ENCODE measurements at regions not wholly inside any gene's neighbourhood (a gene's known extent, or its start where the extent isn't known, plus 50 kb on each side); places are given as distances from the start of the nearest gene placed in this dataset.

- Mint-ChIP-seq H3K27ac (ENCODE audit: unreplicated experiment) (no peak overlapping the region), H3K9me3 (ENCODE audit: unreplicated experiment) (peaks cover 13% of the 10 kb centered on the region), H3K4me3 (ENCODE audit: unreplicated experiment) (no peak overlapping the region), H3K27me3 (ENCODE audit: insufficient read depth, unreplicated experiment) (peaks cover 3% of the 10 kb centered on the region), H3K36me3 (ENCODE audit: insufficient read depth, unreplicated experiment) (no peaks in the 10 kb centered on the region), H3K4me1 (ENCODE audit: low read depth, unreplicated experiment) (no peaks in the 10 kb centered on the region)
- Histone ChIP-seq H3K9me3 (no peaks in the 10 kb centered on the region), H3K4me1 (no peaks in the 10 kb centered on the region), H3K27me3 (replicated peaks; ENCODE audit: control insufficient read depth, insufficient read depth, low read length) (no peaks in the 10 kb centered on the region), H3K4me3 (ENCODE audit: low read depth, low read length) (no peak overlapping the region), H3K36me3 (ENCODE audit: control insufficient read depth, insufficient read depth, low read length) (no peaks in the 10 kb centered on the region)
- POLR2A ChIA-PET = no interaction called here
- BruUV-seq (replicated peaks) = no TSS peak
- TF ChIP-seq, protein P1, sequence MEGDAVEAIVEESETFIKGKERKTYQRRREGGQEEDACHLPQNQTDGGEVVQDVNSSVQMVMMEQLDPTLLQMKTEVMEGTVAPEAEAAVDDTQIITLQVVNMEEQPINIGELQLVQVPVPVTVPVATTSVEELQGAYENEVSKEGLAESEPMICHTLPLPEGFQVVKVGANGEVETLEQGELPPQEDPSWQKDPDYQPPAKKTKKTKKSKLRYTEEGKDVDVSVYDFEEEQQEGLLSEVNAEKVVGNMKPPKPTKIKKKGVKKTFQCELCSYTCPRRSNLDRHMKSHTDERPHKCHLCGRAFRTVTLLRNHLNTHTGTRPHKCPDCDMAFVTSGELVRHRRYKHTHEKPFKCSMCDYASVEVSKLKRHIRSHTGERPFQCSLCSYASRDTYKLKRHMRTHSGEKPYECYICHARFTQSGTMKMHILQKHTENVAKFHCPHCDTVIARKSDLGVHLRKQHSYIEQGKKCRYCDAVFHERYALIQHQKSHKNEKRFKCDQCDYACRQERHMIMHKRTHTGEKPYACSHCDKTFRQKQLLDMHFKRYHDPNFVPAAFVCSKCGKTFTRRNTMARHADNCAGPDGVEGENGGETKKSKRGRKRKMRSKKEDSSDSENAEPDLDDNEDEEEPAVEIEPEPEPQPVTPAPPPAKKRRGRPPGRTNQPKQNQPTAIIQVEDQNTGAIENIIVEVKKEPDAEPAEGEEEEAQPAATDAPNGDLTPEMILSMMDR (IDR thresholded peaks at IDR 0.05; ENCODE audit: insufficient read depth in 1 of 2, low read depth in 1 of 2, low read length in 1 of 2, severe bottlenecking in 1 of 2, unreplicated experiment in 1 of 2) = no peak
- no peak for DNase-seq
- intact Hi-C loops (cut with micrococcal nuclease; ENCODE audit: unreplicated experiment) = no loop called here
- CTCF ChIA-PET = no interaction called here
These were observed 730.7 kb upstream of the KIF2B start for GRCh38 chr17:53092072-53092471.

- Histone ChIP-seq H3K4me3 (ENCODE audit: low read depth, low read length) (no peak overlapping the region), H3K27me3 (replicated peaks; ENCODE audit: control insufficient read depth, insufficient read depth, low read length) (no peaks in the 10 kb centered on the region), H3K9me3 (no peaks in the 10 kb centered on the region), H3K4me1 (no peaks in the 10 kb centered on the region), H3K36me3 (ENCODE audit: control insufficient read depth, insufficient read depth, low read length) (no peaks in the 10 kb centered on the region)
- no peaks in the 10 kb centered on the region for H3K4me1 Mint-ChIP-seq (ENCODE audit: low read depth, unreplicated experiment)
- DNase-seq = no peak
- no peak overlapping the region for H3K4me3 Mint-ChIP-seq (ENCODE audit: unreplicated experiment)
- H3K9me3 Mint-ChIP-seq (ENCODE audit: unreplicated experiment) = peaks cover under 1% of the 10 kb centered on the region
- H3K27ac Mint-ChIP-seq (ENCODE audit: unreplicated experiment) = no peak overlapping the region
- intact Hi-C loops (cut with micrococcal nuclease; ENCODE audit: unreplicated experiment) = no loop called here
- no TSS peak for BruUV-seq (replicated peaks)
- H3K36me3 Mint-ChIP-seq (ENCODE audit: insufficient read depth, unreplicated experiment) = no peaks in the 10 kb centered on the region
- POLR2A ChIA-PET = no interaction called here
- H3K27me3 Mint-ChIP-seq (ENCODE audit: insufficient read depth, unreplicated experiment) = peaks cover 3% of the 10 kb centered on the region
- CTCF ChIA-PET = no interaction called here
- TF ChIP-seq, protein P1 (IDR thresholded peaks at IDR 0.05; ENCODE audit: insufficient read depth in 1 of 2, low read depth in 1 of 2, low read length in 1 of 2, severe bottlenecking in 1 of 2, unreplicated experiment in 1 of 2) = no peak
These were observed 732.0 kb upstream of the KIF2B start for GRCh38 chr17:53090770-53091169.

GRCh38 chr17:53088481-53088880 is 734.2 kb upstream of the KIF2B start:
- Histone ChIP-seq H3K9me3 (no peaks in the 10 kb centered on the region), H3K36me3 (ENCODE audit: control insufficient read depth, insufficient read depth, low read length) (no peaks in the 10 kb centered on the region), H3K4me1 (no peaks in the 10 kb centered on the region), H3K4me3 (ENCODE audit: low read depth, low read length) (no peak overlapping the region), H3K27me3 (replicated peaks; ENCODE audit: control insufficient read depth, insufficient read depth, low read length) (no peaks in the 10 kb centered on the region)
- Mint-ChIP-seq H3K27me3 (ENCODE audit: insufficient read depth, unreplicated experiment) (peaks cover 3% of the 10 kb centered on the region), H3K4me3 (ENCODE audit: unreplicated experiment) (no peak overlapping the region), H3K27ac (ENCODE audit: unreplicated experiment) (no peak overlapping the region), H3K36me3 (ENCODE audit: insufficient read depth, unreplicated experiment) (no peaks in the 10 kb centered on the region), H3K4me1 (ENCODE audit: low read depth, unreplicated experiment) (no peaks in the 10 kb centered on the region), H3K9me3 (ENCODE audit: unreplicated experiment) (no peaks in the 10 kb centered on the region)
- ChIA-PET POLR2A (no interaction called here), CTCF (no interaction called here)
- no TSS peak for BruUV-seq (replicated peaks)
- TF ChIP-seq, protein P1 (IDR thresholded peaks at IDR 0.05; ENCODE audit: insufficient read depth in 1 of 2, low read depth in 1 of 2, low read length in 1 of 2, severe bottlenecking in 1 of 2, unreplicated experiment in 1 of 2) = no peak
- intact Hi-C loops (cut with micrococcal nuclease; ENCODE audit: unreplicated experiment) = no loop called here
- no peak for DNase-seq

Data from Caco-2 (cell line).